ENCODE measurements at regions not wholly inside any gene's neighbourhood (a gene's known extent, or its start where the extent isn't known, plus 50 kb on each side); places are given as distances from the start of the nearest gene placed in this dataset.

DNA sequence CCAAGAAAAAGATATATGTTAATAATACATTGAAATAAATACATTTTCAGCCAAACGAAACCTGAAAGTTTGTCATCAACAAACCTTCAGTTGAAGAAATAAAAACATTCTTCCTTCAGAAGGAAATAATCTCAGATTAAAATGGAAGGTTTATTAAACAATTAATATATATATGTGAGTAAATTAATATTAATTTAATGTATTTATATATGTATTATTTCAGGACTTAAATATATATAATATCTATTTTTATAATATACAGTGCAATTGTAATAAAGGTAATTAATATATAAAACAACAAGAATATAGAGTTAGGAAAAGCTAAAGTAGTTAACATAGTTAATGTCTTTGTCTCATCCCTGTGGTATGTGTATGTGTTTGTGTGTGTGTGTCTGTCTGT lies 102.2 kb upstream of the CDC14C start:
- TF ChIP-seq, protein P1, sequence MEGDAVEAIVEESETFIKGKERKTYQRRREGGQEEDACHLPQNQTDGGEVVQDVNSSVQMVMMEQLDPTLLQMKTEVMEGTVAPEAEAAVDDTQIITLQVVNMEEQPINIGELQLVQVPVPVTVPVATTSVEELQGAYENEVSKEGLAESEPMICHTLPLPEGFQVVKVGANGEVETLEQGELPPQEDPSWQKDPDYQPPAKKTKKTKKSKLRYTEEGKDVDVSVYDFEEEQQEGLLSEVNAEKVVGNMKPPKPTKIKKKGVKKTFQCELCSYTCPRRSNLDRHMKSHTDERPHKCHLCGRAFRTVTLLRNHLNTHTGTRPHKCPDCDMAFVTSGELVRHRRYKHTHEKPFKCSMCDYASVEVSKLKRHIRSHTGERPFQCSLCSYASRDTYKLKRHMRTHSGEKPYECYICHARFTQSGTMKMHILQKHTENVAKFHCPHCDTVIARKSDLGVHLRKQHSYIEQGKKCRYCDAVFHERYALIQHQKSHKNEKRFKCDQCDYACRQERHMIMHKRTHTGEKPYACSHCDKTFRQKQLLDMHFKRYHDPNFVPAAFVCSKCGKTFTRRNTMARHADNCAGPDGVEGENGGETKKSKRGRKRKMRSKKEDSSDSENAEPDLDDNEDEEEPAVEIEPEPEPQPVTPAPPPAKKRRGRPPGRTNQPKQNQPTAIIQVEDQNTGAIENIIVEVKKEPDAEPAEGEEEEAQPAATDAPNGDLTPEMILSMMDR (conservative IDR thresholded peaks at IDR 0.05; ENCODE audit: low read depth, low read length), result no peak
- no peak for TF ChIP-seq EZH2 (IDR thresholded peaks at IDR 0.05; ENCODE audit: borderline replicate concordance, low read depth, low read length, poor library complexity, severe bottlenecking)
